ENCODE measurements at regions not wholly inside any gene's neighbourhood (a gene's known extent, or its start where the extent isn't known, plus 50 kb on each side); places are given as distances from the start of the nearest gene placed in this dataset.

- no peak for ATAC-seq (ENCODE audit: poor library complexity)
Observed at GRCh38 chr9:23050548-23050947, 603.9 kb downstream of the DMRTA1 start.

GRCh38 chr9:23073136-23073535 is 626.5 kb downstream of the DMRTA1 start:
- intact Hi-C loops (cut with DNase I), result no loop called here
- ATAC-seq (ENCODE audit: poor library complexity) (no peak), DNase-seq (no peak)

More at GRCh38 chr9:23050548-23050947, 603.9 kb downstream of the DMRTA1 start:
- intact Hi-C loops (cut with DNase I), result no loop called here
- no peak for DNase-seq

- DNase-seq, result no peak
- intact Hi-C loops (cut with DNase I), result no loop called here
- ATAC-seq (ENCODE audit: poor library complexity), result no peak
Observed at GRCh38 chr9:23079798-23080197, 633.2 kb downstream of the DMRTA1 start.

GRCh38 chr9:23081377-23081776 is 634.8 kb downstream of the DMRTA1 start:
- ATAC-seq (ENCODE audit: poor library complexity) (no peak), DNase-seq (no peak)
- intact Hi-C loops (cut with DNase I), result no loop called here

- no peak for ATAC-seq (ENCODE audit: poor library complexity)
- intact Hi-C loops (cut with DNase I), result no loop called here
- DNase-seq, result no peak
Observed at GRCh38 chr9:23088932-23089364, 642.3 kb downstream of the DMRTA1 start.

- no peak for DNase-seq
- ATAC-seq (ENCODE audit: poor library complexity), result no peak
- intact Hi-C loops (cut with DNase I), result no loop called here
Observed at GRCh38 chr9:23117616-23118015, 671.0 kb downstream of the DMRTA1 start.

GRCh38 chr9:23120630-23121029 is 674.0 kb downstream of the DMRTA1 start:
- ATAC-seq (ENCODE audit: poor library complexity) (no peak), DNase-seq (no peak)
- intact Hi-C loops (cut with DNase I), result no loop called here

GRCh38 chr9:23123048-23123632 is 676.5 kb downstream of the DMRTA1 start:
- intact Hi-C loops (cut with DNase I), result no loop called here
- ATAC-seq (ENCODE audit: poor library complexity) (no peak), DNase-seq (no peak)

GRCh38 chr9:23145467-23145866 is 680.6 kb downstream of the ELAVL2 start:
- DNase-seq, result no peak

GRCh38 chr9:23153058-23153457 is 673.0 kb downstream of the ELAVL2 start:
- DNase-seq, result no peak
- intact Hi-C loops (cut with DNase I), result no loop called here
- no peak for ATAC-seq (ENCODE audit: poor library complexity)

More at GRCh38 chr9:23145467-23145866, 680.6 kb downstream of the ELAVL2 start:
- intact Hi-C loops (cut with DNase I), result no loop called here
- ATAC-seq (ENCODE audit: poor library complexity), result no peak

- DNase-seq (no peak), ATAC-seq (ENCODE audit: poor library complexity) (no peak)
- intact Hi-C loops (cut with DNase I), result no loop called here
Observed at GRCh38 chr9:23160491-23160890, 665.5 kb downstream of the ELAVL2 start.

- DNase-seq (no peak), ATAC-seq (ENCODE audit: poor library complexity) (no peak)
- intact Hi-C loops (cut with DNase I), result no loop called here
Observed at GRCh38 chr9:23160952-23161469, 665.0 kb downstream of the ELAVL2 start.

- DNase-seq, result no peak
- ATAC-seq (ENCODE audit: poor library complexity), result no peak
- intact Hi-C loops (cut with DNase I), result no loop called here
Observed at GRCh38 chr9:23162789-23163188, 663.3 kb downstream of the ELAVL2 start.

GRCh38 chr9:23171479-23171878 is 654.6 kb downstream of the ELAVL2 start:
- intact Hi-C loops (cut with DNase I), result no loop called here
- DNase-seq (no peak), ATAC-seq (ENCODE audit: poor library complexity) (no peak)

GRCh38 chr9:23172206-23172605 is 653.8 kb downstream of the ELAVL2 start:
- ATAC-seq (ENCODE audit: poor library complexity) (no peak), DNase-seq (no peak)
- intact Hi-C loops (cut with DNase I), result no loop called here

GRCh38 chr9:23172979-23173637 is 652.9 kb downstream of the ELAVL2 start:
- intact Hi-C loops (cut with DNase I), result no loop called here
- ATAC-seq (ENCODE audit: poor library complexity) (no peak), DNase-seq (no peak)

GRCh38 chr9:23194281-23194680 is 631.8 kb downstream of the ELAVL2 start:
- ATAC-seq (ENCODE audit: poor library complexity) (no peak), DNase-seq (no peak)
- intact Hi-C loops (cut with DNase I), result no loop called here

- DNase-seq (no peak), ATAC-seq (ENCODE audit: poor library complexity) (no peak)
- intact Hi-C loops (cut with DNase I), result no loop called here
Observed at GRCh38 chr9:23215688-23216087, 610.4 kb downstream of the ELAVL2 start.

GRCh38 chr9:23219471-23219870 is 606.6 kb downstream of the ELAVL2 start:
- ATAC-seq (ENCODE audit: poor library complexity), result no peak
- intact Hi-C loops (cut with DNase I), result no loop called here
- no peak for DNase-seq

GRCh38 chr9:23220171-23220570 is 605.9 kb downstream of the ELAVL2 start:
- ATAC-seq (ENCODE audit: poor library complexity) (no peak), DNase-seq (no peak)
- intact Hi-C loops (cut with DNase I), result no loop called here
